SK-MEL-5 (cell line): ENCODE measurements at regions not wholly inside any gene's neighbourhood (a gene's known extent, or its start where the extent isn't known, plus 50 kb on each side); places are given as distances from the start of the nearest gene placed in this dataset.
A peak's percentile ranks its signal among the peaks of the same experiment; 100 is the strongest.

ENCODE experiments used
- DNase-seq: peaks from one replicate; pipeline ENCODE4 v3.0.0-alpha.2; 2016; ENCODE audit warnings: low read depth, low spot score
- in situ Hi-C: cut with HindIII; loops from 2 replicates; pipeline ENCODE4 v1.10.0; 2016; ENCODE audit warnings: low sequenced_read_pairs, high pct_unique_total_duplicates, low pct_unique_long_range_greater_than_20kb

GRCh38 chrX:16222151-16222550, 54.9 kb downstream of the MAGEB17 start:
- in situ Hi-C loops: no loop called here
- DNase-seq: no peak

- in situ Hi-C loops: no loop called here
- DNase-seq: no peak
Measured at GRCh38 chrX:16223385-16223784, 56.1 kb downstream of the MAGEB17 start.

DNA sequence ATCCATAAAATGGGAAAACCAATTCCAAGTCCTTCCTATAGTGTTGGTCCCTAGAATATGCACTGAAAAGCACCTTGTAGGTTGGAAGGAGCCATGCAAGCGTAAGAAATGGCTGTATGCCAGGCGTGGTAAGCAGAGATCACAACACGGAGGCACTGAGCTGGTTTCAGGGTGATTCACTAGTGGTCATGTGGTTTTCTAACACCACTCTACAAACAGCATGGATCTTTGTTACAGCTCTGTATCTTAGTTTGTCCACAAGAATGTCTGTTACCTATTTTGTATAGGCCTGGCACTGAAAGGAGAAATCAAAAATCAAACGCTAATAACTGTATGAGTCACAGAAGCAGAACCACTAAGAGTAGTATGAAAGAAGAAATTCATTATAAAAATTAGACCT, 71.9 kb downstream of the MAGEB17 start:
- DNase-seq: peak; percentile 75
- in situ Hi-C loops: no loop called here

GRCh38 chrX:16240231-16240905, 73.1 kb downstream of the MAGEB17 start:
- DNase-seq: no peak
- in situ Hi-C loops: no loop called here

DNA sequence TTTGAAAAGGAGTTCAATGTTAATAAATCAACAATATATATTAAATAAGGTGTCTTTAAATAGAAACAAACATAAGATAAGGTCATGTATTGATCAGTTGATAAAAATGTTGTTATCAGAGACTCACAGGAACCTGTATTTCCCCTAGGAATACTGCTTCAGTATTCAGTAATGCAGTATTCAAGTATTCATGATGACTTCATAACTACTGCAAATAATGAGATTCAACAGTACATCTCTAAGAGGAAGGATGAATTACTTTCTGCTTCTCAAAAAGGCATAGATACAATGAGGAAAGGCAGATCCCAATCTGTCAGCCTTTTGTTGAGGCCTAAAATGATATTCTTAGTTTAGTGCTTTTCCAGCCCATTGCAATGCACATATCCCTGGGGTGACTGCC, 73.7 kb downstream of the MAGEB17 start:
- in situ Hi-C loops: no loop called here
- no peak for DNase-seq

- DNase-seq: no peak
- in situ Hi-C loops: no loop called here
Measured at GRCh38 chrX:16250296-16250695, 83.0 kb downstream of the MAGEB17 start.

DNA sequence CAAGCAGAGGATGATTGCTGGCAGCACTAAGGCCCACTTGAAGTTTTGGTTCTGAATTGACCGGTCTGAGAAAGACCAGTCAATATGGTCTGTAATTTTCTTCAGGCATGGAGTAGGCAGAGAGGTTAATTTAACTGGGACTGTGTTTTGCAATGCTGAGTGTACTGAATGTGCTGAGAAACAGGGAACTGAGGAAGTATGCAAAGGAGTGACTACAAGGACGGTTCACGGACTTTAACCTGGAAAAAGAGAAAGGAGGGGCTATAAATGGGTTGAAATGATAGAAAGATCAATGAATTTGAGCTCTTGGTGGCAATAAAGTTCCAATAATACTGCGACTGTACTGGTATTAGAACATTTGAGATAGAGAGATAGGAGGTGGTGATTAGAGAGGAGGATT, 84.5 kb downstream of the MAGEB17 start:
- DNase-seq: no peak
- in situ Hi-C loops: no loop called here

DNA sequence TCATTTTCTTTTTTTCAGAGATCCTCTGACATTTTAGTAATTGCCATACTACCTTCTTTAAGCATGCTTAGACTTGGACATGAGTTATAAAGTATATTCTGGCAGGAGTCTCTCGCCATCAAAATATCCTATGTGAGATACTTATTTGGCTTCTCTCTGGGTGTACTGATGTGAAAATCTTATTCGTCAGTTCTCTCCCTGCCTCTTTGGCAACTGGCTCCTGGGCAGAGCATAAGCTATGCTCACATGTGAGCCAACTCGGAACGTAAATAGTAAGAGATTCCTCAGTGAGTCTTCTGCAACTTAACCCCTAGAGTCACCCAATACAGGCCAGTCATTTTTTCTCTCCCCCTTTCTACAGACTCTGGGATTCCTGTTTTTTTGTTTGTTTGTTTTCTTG, 91.6 kb downstream of the MAGEB17 start:
- in situ Hi-C loops: no loop called here

DNA sequence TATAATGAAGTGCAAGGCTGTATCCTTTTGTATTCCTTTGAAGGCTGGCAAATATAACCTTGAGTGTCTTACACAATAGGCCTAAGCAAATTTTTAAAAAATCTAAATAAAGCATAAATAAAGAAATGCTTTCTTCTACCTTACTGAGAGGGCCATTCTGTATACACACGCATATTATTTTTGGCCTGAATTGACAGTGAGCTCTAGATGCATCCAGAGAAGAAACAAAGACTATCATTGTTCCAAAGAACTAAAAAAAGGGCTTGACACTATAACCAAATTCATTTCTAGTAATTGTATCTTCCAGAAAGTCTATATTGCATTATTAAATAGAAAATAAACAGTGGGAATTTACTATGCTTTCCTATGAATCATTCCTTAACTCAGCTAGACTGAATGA, 100.2 kb downstream of the MAGEB17 start:
- in situ Hi-C loops: no loop called here
- peak; percentile 56 for DNase-seq

More for the DNA sequence above, 91.6 kb downstream of the MAGEB17 start:
- no peak for DNase-seq

DNA sequence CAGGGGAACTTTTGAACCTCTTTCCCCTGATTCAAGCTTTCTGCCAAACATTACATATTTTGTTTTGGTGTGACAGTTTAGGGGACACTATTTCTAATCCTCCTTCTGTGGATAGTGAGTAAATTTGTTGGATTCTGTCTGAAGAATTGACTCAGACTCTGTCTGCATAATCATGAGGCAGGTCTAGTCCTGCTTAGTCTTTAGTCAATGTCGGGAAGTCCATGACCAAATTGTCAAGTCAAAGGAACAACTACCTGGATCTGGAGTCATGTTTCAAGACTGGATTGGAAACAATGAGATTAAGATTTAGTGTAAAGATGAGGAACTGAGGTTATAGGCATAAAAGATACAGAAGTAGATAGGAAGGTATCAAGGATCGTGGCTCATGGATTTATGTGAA, 100.9 kb downstream of the MAGEB17 start:
- DNase-seq: no peak
- in situ Hi-C loops: no loop called here

DNA sequence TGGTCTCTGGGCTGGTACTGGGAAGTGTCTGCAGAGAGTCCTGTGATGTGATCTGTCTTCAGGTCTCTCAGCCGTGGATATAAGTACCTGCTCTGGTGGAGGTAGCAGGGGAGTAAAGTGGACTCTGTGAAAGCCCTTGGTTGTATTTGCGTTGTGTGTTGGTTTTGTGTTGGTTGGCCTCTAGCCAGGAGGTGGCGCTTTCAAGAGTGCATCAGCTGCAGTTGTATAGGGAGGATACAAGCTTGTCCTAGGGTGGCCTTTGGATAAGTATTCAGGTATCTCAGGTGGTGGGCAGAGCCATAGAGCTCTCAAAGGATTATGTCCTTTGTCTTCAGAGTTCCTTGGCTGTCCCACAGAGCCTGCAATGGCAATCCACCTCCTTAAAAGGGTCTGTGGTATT, 111.6 kb downstream of the MAGEB17 start:
- peak; percentile 44 for DNase-seq
- in situ Hi-C loops: no loop called here

DNA sequence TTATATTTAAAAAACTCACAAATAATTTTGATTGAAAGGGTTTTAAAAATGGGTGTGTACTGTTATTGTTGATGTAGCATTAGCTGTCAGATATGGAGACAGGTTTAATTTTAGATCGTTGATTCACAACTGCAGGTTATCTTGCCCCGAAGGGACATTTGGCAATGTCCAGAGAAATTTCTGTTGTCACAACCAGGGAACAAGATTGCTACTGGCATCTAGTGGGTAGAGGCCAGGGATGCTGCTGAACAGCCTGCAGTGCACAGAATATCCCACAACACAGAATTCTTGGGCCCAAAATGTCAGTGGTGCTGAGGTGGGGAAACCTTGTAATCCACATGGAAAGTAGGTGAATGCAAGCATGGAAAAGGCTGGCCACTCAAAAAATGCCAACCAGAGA, 114.9 kb downstream of the MAGEB17 start:
- in situ Hi-C loops: no loop called here
- DNase-seq: no peak

DNA sequence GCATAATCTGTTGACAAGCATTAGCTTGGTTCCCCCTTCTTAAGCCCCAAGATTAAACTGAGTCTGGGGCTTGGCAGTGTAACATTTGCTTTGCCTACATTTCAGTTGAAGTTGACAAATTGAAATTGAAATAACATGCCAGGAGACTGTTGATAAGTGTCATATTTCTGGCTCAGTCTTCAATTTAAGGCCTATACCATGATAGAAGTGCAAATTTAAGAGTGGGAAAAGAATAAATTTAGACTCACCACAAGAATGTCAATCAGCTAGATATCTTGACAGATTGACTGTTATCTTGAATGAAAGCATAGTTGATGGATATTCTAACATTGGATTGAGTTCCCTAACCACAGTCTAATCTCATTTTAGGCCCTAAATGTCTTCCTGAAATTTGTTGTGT, 117.6 kb downstream of the MAGEB17 start:
- no peak for DNase-seq
- in situ Hi-C loops: no loop called here

DNA sequence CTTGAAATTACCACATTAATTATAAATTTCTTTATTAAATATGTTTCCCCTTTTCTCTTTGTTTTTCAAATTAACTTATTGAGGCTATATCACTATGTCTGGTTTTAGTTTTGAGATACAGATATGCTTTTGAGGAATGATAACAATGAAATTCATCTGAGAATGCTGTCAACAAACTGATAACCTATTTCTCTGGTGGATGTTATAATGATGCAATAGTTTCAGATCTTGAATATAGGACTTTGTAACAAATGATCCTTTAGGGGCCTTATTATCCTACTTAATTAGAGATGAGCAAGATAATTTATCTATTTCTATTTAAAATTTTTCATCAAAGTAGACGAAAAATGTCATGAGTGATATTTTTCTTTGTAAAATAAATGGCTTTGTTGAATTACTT, 123.7 kb downstream of the MAGEB17 start:
- no peak for DNase-seq
- in situ Hi-C loops: no loop called here

GRCh38 chrX:16300831-16301230, 133.6 kb downstream of the MAGEB17 start:
- in situ Hi-C loops: no loop called here
- DNase-seq: no peak

DNA sequence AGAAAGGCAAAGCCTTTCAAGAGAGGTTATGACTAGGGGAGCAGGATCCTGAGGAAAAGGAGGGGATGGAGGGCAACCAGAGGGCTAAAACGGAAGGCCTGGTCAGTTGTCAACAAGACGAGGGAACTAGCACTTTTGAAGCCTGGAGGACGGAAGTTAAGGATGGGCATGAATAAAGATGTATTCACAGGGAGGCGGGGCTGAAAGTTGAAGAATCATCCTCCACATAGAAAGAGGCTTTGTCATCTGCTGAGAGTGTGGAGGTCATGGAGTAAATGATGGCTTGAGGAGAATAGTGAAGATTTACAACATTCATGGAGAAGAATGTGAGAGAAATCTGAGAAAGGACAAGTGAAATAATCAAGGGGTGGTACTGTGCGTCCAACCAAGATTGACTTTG, 137.5 kb downstream of the MAGEB17 start:
- in situ Hi-C loops: no loop called here
- DNase-seq: peak; percentile 4

GRCh38 chrX:16305187-16305586, 137.9 kb downstream of the MAGEB17 start:
- DNase-seq: peak; percentile 6
- in situ Hi-C loops: no loop called here

DNA sequence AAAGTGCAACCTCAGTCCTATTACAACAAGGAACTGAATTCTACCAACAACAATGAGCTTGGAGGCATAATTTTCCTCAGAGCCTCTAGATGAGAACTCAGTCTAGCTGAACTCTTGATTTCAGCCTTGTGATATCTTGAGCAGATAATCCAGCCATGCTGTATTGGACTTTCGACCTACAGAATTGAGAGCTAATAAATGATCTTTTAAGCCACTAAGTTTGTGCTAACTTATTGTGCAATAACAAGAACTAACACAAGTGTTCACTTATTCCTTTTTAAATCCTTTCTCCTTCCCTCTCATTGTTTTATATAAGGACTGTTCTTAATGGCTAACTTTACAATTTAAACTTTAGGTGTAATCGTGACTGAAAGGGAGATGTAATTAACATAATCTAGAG, 140.7 kb downstream of the MAGEB17 start:
- in situ Hi-C loops: no loop called here
- no peak for DNase-seq

DNA sequence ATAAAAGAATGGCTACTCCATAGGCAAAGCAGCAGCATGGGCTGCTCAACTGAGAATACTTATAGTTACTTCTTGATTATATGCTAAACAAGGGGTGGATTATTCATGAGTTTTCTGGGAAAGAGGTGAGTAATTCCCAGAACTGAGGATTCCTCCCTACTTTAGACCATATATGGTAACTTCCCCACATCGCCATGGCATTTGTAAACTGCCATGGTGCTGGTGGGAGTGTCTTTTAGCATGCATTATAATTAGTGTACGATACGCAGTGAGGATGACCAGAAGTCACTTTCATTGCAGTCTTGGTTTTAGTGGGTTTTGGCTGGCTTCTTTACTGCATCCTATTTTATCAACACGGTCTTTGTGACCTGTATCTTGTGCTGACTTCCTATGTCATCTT, 141.5 kb downstream of the MAGEB17 start:
- in situ Hi-C loops: no loop called here
- no peak for DNase-seq

- in situ Hi-C loops: no loop called here
- DNase-seq: no peak
Measured at GRCh38 chrX:16310326-16310725, 143.0 kb downstream of the MAGEB17 start.
